HPDE6-E6E7 (cell line): ENCODE measurements at regions not wholly inside any gene's neighbourhood (a gene's known extent, or its start where the extent isn't known, plus 50 kb on each side); places are given as distances from the start of the nearest gene placed in this dataset.
"Not testable (repeated sequence)": the region's sequence is repeated elsewhere in the genome, so short reads cannot be mapped to it uniquely, and the experiment has no call there.

Experiments used
- DNase-seq: peaks from one replicate; pipeline ENCODE4 v3.0.0; 2011; ENCODE audit warnings: missing footprints; ENCODE audit errors: extremely low spot score

- no peak for DNase-seq
Observed at GRCh38 chr14:101246894-101247841, 314.1 kb upstream of the DIO3 start.

DNA sequence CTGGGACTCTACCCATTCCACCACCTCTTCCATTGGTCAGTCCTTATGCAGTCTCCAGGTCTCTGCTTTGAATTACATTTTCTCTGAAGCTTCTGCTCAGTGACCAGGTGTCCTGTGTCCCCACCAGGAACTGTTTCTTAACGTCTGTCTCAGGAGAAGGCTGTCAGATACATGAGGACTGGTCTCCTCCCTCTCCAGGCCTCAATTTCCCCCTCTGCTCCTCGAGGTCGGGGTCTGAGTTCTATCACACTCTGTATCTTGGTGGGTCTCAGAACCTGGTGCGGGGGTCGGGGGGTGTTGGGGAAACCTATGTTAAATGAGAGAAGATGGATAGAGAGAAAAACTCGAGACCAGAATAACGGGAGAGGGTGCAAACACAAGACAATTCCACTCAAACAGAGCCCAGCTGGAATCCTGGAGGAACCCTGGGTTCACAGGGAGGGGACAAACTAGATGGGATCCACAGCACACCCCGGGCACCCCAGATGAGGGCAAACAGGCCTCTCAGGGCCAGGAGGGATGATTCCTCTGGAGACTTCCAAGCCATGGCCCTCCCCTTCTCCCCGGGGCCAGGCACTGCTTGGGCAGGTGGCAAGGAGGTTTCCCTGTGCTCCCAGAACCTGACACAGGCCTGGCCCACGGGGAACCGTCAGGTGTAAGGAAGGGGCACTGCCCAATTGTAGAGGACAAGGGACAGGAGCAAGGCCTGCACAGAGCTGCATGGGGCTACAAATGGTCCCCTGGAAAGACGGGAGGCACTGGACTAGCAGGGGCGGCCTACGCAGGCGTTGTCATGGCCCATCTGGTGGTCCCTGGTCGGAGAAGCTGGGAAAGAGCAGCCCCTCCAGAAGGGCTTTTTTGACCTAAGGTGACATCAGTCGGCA is 313.2 kb upstream of the DIO3 start:
- DNase-seq = no peak

GRCh38 chr14:101248840-101249675 is 312.2 kb upstream of the DIO3 start:
- DNase-seq = no peak

DNA sequence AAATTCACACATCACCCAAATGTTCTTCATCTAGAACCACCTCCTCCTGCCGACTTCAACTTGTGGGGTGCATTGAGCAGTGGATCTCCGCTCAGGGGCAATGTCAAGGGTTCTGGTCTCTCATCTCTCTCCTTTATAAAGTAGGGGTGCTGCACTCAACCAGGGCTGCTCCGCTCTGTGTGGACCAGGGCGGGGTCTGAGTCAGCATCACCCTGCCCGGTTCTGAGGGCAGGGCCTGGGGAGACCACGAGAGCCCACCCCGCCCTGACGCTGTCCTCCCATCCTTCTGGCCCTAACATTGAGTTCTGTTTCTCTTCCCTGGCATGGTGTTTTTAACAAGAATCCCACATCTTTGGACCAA is 311.6 kb upstream of the DIO3 start:
- DNase-seq = no peak

GRCh38 chr14:101250336-101250947 is 310.9 kb upstream of the DIO3 start:
- DNase-seq = no peak

DNA sequence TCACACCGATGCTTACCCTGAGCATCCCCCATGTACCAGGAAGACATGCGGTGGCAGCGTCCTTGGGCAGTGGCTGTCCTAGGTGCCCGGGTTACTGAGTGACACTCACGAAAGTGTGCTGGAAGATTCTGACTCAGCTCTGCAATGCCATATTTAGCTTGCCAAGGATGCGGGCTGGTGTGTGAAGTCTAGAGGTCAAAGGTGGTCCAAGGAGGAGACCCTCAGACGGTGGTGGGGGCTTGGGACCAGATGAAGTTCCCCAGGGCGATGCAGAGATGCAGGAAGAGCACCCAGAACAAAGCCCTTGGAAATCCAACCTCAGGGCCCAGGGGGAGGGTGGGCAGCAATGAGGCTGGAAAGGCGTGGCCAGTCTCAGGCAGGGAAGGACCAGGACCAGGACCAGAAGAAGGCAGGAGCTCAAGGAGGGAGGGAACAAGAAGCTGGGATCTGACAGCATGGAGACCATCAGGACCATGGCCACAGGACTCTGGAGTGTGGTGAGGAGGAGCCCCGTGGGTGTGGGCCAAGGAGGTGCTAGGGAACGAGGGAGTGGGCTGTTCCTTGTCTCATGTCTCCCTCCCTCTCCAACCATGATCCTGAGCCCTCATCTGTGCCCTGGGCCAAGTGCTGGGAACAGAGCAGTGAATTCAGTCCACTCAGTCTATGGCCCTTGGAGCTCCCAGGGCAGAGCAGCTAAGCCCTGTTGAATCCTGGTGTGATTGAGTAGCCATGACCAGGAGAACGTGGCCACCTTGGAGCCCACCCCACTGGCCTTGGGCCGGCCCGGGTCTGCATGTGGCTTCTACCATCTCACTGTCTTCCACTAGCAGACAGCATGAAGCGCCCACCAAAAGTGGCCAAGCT is 310.1 kb upstream of the DIO3 start:
- DNase-seq = no peak

DNA sequence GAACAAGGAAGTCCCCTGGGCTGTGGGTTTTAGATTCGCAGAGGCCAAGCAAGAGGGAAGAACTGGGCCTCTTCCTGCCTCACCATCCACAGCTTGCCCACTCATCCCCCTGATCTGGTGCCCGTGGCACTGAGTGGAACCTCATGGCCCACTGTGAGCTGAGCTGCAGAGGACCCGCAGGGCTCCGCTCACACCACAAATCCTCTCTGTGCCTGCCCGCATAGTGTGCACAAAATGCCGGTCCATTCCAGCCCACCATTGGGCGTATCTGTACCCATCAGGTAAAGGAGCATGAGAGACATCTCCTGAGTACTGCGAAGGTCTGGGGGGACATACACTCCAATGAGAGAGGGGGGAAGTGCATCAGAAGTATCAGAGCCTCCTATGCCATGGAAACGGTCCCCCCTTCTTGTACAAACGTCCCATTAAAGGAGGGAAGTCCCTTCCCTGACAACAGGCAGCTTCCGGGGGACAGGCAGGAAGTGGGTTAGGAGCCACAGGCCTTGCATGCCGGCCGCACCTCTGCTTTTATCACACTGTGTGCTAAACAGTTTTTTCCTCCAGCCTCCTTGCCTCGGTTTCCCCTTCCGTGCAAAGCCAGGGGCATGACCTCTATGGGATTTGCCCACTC is 309.4 kb upstream of the DIO3 start:
- no peak for DNase-seq

DNA sequence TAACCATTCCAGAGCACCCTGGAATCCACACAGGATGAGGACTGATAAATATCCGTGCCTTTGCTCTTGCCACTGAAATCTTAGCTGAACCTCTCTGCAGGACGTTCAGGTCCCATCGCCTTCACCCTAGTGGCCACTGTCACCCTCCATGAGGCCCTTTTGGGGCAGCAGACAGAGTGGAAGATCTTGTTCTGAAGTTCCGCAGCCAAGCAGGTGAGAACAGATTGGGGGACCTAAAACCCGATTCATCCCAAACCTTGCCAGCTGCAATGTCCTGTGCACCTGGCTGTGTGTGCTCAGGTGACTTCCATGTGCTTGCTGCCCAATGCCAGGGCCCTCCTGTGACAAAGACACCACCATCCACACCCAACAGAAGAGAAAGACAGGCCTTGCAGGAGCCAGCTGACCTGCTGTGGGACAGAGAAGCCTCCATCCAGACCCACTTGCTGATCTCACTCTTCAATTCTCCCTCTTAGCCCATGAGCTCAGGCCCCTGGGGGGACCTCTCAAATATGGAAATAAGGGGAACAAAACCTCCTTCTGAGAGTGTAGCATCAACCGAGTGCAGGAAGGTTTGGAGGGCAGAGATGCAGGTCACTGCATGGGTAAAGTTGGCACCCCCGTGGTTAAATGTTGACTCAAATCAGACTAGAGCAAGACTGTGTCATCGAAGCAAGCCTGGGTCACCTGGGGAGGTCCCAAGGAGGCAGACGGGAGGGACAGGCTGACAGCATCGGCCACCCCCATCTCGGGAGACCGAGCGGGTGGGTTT is 308.7 kb upstream of the DIO3 start:
- no peak for DNase-seq

GRCh38 chr14:101253948-101254347 is 307.3 kb upstream of the DIO3 start:
- no peak for DNase-seq

GRCh38 chr14:101254805-101255764 is 306.2 kb upstream of the DIO3 start:
- no peak for DNase-seq

GRCh38 chr14:101255765-101256125 is 305.6 kb upstream of the DIO3 start:
- DNase-seq = no peak

DNA sequence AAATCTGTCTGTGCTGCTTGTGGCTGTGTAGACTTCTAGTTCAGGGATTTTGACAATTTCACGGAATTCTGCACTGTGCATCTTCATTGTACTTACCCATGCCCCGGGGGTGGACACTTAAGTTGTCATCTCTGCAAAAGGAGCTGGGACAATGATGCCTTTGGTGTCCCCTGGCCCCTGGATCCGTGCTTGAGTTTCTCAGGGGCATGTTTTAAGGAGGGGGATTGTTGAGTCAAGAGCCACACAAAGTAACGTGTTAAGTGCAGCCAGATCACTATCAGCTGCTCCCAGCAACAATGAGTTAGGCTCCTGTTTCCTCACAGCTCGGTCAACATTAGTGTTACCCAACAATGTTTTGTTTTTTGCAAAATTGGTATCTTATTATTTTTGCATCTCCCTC is 305.0 kb upstream of the DIO3 start:
- no peak for DNase-seq

- no peak for DNase-seq
Observed at GRCh38 chr14:101257551-101257950, 303.7 kb upstream of the DIO3 start.

- no peak for DNase-seq
Observed at GRCh38 chr14:101259748-101260147, 301.5 kb upstream of the DIO3 start.

DNA sequence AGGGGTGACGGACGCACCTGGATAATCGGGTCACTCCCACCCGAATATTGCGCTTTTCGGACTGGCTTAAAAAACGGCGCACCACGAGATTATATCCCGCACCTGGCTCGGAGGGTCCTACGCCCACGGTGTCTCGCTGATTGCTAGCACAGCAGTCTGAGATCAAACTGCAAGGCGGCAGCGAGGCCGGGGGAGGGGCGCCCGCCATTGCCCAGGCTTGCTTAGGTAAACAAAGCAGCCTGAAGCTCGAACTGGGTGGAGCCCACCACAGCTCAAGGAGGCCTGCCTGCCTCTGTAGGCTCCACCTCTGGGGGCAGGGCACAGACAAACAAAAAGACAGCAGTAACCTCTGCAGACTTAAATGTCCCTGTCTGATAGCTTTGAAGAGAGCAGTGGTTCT is 294.9 kb upstream of the DIO3 start:
- not testable (repeated sequence) for DNase-seq

DNA sequence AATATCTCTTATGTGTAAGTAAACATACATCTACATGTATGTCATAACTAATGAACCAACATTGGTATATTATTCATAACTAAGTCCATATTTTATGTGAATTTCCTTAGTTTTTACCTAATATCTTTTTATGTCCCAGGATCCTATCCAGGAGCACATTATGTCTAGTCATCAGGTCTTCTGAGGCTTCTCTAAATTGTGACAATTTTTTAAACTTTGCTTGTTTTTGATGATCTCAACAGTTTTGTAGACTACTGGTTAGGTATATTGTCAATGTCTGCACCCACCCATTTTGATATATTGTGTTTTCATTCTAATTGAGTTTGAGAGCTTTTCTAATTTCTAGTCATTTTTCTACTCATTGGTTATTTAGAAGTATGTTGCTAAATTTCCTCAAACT is 288.2 kb upstream of the DIO3 start:
- no peak for DNase-seq

DNA sequence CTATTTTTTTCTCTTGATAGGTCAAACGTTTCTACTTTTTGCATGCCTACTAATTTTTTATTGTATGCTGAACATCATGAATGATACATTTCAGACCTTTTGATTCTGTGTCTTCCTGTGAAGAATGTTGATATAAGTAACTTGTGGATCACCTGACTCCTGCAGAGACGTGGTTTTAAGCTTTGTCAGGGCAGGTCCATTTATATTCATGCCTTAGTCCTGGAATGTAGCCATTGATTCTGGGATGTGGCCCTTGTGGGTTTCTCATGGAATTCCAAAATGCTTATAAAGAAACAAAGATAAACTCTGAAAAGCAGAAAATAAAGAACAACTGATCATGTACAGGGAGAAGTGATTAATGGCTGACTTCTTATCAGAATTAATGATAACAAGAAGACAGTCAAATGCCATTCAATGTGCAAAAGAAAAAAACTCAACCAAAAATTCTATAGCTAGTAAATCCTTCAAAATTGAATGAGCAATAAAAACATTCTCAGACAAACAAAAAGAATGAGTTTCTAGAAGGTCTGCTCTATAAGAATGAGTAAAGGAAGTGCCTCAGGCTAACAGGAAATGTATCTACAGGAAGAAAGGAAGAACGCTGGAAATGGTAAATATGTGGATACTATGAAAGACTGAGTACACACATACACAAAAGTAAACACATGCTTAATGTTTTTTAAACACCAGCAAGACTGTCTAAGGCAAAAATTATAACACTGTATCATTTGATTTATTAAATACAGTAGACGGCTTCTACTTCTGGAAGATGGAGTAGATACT is 284.8 kb upstream of the DIO3 start:
- DNase-seq = no peak
